Ovary (tissue), 7 donors: ENCODE measurements at regions not wholly inside any gene's neighbourhood (a gene's known extent, or its start where the extent isn't known, plus 50 kb on each side); places are given as distances from the start of the nearest gene placed in this dataset.

Source experiments
- DNase-seq, 5 donors: peaks; one replicate each; pipeline ENCODE4 v3.0.0-alpha.2; 2019 to 2020
- H3K27ac ChIP-seq, 2 donors: fragments of 200-600 bp; one replicate each; pipeline versions ENCODE4 v1.5.1 to v1.8.0; 2019 to 2022
- H3K27me3 ChIP-seq: fragments of 200-600 bp; one replicate; pipeline ENCODE4 v1.8.0; 2022
- H3K36me3 ChIP-seq: fragments of 200-600 bp; sonication (generic); one replicate; pipeline ENCODE4 v1.5.1; 2019
- H3K4me1 ChIP-seq: one replicate; pipeline ENCODE4 v1.8.1; 2013; ENCODE audit warnings: mild to moderate bottlenecking, moderate library complexity; ENCODE audit not compliant: insufficient read depth
- H3K4me3 ChIP-seq: fragments of 200-600 bp; sonication (generic); one replicate; pipeline ENCODE4 v1.5.1; 2017
- H3K9me3 ChIP-seq, 2 donors: fragments of 200-600 bp in 1 of 2; sonication (generic) in 1 of 2; one replicate each; pipeline versions ENCODE4 v1.5.1 to v1.8.1; 2013 to 2019; ENCODE audit warnings: mild to moderate bottlenecking in 1 of 2, moderate library complexity in 1 of 2
- EP300 ChIP-seq: sonication (generic); formaldehyde crosslinking; IDR thresholded peaks from one replicate; pipeline ENCODE4 v1.6.1; 2017; ENCODE audit warnings: antibody characterized with exemption
- POLR2A ChIP-seq: fragments of 450-650 bp; IDR thresholded peaks from one replicate; pipeline ENCODE4 v1.6.1; 2017; ENCODE audit warnings: antibody characterized with exemption, mild to moderate bottlenecking, moderate library complexity
- WGBS, 3 donors: extraction: QIAGEN DNeasy Blood & Tissue Kit in 1 of 3; methylation state at CpG; one replicate each; pipeline versions ENCODE4 v1.1.5 to v1.1.7; 2013 to 2017; 5-methylcytosine and 5-hydroxymethylcytosine counted together
- intact Hi-C, 4 donors: fragments of 100-400 bp; cut with DNase I; formaldehyde crosslinking; loops; one replicate each; pipeline versions ENCODE4 v1.11.0 to v1.15.1; 2022 to 2023
- TF ChIP-seq, protein P1 (sequence below), 3 donors: fragments of 450-650 bp in 2 of 3; fragments of 200-600 bp in 1 of 3; IDR thresholded peaks; one replicate each; pipeline versions ENCODE4 v1.5.1 to v1.8.0; 2016 to 2022; ENCODE audit warnings: antibody characterized with exemption in 3 of 3, mild to moderate bottlenecking in 1 of 3
- donor health status: DM: no; HTN: no; CAD: no; lungs with moderate emphysema.
- donor health status: DM: no; HTN: no; CAD: no.
- donor health status: Bipolar disorder and iron deficiency.
- donor health status: DM: no; HTN: no; CAD: no.
- donor health status: DM: yes; HTN: yes; CAD: no.

DNA sequence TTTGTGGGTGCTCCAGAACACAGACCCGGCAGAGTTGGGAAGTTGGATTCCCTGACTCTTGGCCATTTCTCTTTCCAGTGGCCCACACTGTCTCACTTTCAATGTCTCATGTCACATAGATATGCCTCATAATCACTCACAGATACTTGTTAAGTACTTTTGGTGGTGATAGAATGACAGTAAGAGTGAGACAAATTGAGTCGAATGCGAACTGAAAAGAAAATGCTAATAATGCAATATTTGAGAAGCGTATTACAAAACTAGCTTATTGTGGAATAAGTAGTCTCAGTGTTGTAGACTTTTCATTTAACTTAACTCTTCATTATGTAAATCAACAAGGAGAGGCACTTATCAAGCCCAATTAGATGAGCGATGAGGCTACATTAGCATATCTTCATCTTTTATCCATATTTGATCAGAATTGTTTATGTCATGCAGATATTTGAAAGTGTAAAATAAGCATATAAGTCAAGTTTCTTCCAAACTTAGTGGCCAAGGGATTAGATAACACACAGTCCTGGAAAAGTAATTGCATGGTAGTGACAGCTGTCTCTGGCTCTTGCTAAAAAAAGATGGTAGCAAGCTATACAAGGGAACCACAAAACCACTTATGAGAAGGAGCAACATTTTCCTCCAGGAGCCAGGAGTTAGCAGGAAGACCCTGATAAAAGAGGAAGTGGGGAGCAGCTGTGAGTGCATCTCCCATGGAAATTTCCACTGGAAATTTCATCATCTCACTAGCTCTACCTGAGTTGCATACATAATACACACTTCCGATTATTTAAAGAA lies 243.6 kb downstream of the ARRDC4 start:
- DNase-seq, result no peak
- WGBS, 3 donors, result 90 to 95% (median 92%) methylated on average over 6 of the region's 6 CpGs
- TF ChIP-seq EP300 (no peak), POLR2A (no peak)
- TF ChIP-seq, protein P1, sequence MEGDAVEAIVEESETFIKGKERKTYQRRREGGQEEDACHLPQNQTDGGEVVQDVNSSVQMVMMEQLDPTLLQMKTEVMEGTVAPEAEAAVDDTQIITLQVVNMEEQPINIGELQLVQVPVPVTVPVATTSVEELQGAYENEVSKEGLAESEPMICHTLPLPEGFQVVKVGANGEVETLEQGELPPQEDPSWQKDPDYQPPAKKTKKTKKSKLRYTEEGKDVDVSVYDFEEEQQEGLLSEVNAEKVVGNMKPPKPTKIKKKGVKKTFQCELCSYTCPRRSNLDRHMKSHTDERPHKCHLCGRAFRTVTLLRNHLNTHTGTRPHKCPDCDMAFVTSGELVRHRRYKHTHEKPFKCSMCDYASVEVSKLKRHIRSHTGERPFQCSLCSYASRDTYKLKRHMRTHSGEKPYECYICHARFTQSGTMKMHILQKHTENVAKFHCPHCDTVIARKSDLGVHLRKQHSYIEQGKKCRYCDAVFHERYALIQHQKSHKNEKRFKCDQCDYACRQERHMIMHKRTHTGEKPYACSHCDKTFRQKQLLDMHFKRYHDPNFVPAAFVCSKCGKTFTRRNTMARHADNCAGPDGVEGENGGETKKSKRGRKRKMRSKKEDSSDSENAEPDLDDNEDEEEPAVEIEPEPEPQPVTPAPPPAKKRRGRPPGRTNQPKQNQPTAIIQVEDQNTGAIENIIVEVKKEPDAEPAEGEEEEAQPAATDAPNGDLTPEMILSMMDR (IDR thresholded peaks at IDR 0.05), result no peak

DNA sequence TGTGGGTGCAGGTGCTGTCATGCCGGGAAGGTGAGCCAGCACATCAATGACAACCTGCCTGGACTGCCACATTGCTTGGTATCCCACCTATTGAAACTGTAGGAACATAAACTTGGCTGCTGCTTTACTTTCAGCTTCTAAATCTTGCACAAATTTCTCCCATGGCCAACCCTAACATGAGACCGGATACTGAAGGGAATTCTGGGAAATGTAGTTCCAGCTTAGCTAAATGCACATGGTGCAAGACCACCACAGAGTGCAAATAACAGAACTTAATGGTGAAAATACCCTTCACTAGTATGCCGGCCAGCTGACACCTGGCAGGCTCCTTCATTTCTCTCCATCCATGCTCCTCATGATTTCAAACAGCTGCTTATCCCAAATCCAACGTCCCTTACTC lies 247.4 kb downstream of the ARRDC4 start:
- no peaks in the 10 kb centered on the region for H3K36me3 ChIP-seq
- no peaks in the 10 kb centered on the region for H3K27me3 ChIP-seq
- TF ChIP-seq, protein P1 (IDR thresholded peaks at IDR 0.05), result no peak
- no peak for TF ChIP-seq EP300
- no peak for TF ChIP-seq POLR2A
- WGBS, 3 donors, result 62 to 69% (median 66%) methylated on average over 4 of the region's 4 CpGs
- no peaks in the 10 kb centered on the region for H3K9me3 ChIP-seq
- no peak overlapping the region for H3K27ac ChIP-seq
- intact Hi-C loops, result no loop called here
- H3K4me3 ChIP-seq, result no peak overlapping the region
- DNase-seq, result no peak
- no peaks in the 10 kb centered on the region for H3K4me1 ChIP-seq

More for the DNA sequence above, 243.6 kb downstream of the ARRDC4 start:
- Histone ChIP-seq H3K36me3 (no peaks in the 10 kb centered on the region), H3K4me3 (no peak overlapping the region), H3K27ac (no peak overlapping the region), H3K9me3 (no peaks in the 10 kb centered on the region), H3K4me1 (no peaks in the 10 kb centered on the region), H3K27me3 (no peaks in the 10 kb centered on the region)
- intact Hi-C loops, result no loop called here

DNA sequence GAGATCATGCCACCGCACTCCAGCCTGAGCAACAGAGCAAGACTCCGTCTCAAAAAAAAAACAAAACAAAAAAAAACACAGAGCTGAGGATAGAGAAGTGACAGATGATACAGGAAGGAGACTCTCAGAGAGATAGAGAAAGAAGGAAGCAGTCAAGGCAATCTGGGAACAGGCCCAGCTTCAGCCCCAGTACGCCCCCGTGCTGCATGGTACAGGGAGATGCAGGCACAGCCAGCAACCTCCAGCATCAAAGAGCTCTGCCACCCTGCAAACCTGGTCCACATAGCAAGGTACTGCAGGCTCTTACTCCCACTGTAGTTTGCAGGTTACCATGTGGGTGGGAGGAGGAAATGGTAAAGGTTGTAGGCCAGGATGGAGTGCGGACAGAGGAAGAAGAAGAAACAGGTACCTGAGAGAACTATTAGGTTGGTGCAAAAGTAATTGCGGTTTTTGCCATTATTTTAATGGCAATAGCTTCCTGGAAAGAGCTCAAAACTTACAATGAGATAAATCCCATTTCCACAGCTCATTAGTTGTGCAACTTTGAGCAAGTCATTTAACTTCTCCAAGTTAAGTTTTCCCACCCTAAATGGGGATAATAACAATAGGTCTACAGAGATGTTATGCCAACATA lies 253.0 kb downstream of the ARRDC4 start:
- Histone ChIP-seq H3K27ac (no peak overlapping the region), H3K27me3 (no peaks in the 10 kb centered on the region), H3K9me3 (no peaks in the 10 kb centered on the region), H3K4me1 (no peaks in the 10 kb centered on the region), H3K36me3 (no peaks in the 10 kb centered on the region), H3K4me3 (no peak overlapping the region)
- WGBS, 3 donors, result 62 to 81% (median 71%) methylated on average over 6 of the region's 6 CpGs
- intact Hi-C loops, result no loop called here
- DNase-seq, result no peak
- no peak for TF ChIP-seq EP300
- TF ChIP-seq POLR2A, result no peak
- TF ChIP-seq, protein P1 (IDR thresholded peaks at IDR 0.05), result no peak

DNA sequence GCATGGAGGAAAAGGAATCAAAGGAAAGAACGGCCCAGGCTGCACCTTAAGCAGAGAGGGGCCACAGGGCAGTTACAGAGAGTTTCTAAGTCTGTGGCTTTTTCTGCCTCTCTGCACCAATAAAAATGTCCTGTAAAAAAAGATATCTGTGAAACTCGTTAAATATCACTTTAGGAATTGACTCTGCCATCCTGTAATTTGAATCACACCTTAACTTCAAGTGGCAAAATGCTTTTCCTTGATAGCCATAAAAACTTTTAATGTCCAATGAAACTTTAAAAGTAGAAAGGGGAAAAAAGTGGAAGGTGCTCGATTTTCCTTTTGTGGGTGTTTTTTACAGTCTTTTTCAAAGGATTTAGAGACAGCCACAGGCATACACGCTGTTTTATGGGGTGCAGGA lies 255.7 kb downstream of the ARRDC4 start:
- H3K36me3 ChIP-seq, result no peaks in the 10 kb centered on the region
- DNase-seq, result no peak
- TF ChIP-seq EP300 (no peak), POLR2A (no peak)
- TF ChIP-seq, protein P1 (IDR thresholded peaks at IDR 0.05), result no peak
- H3K27me3 ChIP-seq, result no peaks in the 10 kb centered on the region
- no peak overlapping the region for H3K4me3 ChIP-seq
- H3K4me1 ChIP-seq, result no peaks in the 10 kb centered on the region
- no peak overlapping the region for H3K27ac ChIP-seq
- intact Hi-C loops, result no loop called here
- H3K9me3 ChIP-seq, result no peaks in the 10 kb centered on the region
- 58 to 64% (median 63%) methylated on average over 4 of the region's 4 CpGs for WGBS, 3 donors
